ENCODE measurements at regions not wholly inside any gene's neighbourhood (a gene's known extent, or its start where the extent isn't known, plus 50 kb on each side); places are given as distances from the start of the nearest gene placed in this dataset.
A peak's percentile ranks its signal among the peaks of the same experiment; 100 is the strongest.

DNA sequence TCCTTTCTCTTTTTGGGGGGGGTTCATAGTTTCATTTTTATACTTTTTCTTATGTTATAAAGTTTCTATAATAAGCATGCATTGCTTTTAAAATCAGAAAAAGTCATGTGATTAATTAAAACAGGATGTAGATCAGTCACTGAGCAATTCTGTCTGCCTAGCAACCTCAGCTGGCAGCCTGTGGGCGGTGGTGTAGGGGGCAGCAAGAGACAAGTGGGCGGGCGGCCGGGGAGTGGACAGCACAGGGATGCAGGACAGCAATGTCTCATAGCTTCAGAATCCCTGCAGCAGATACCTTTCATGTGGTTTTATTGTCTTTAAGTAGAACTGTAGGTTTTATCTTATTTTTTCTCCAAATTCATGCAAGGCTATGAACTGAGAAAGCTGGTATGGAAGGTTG, 101.9 kb upstream of the S1PR3 start:
- Histone ChIP-seq H3K4me2 (peak overlapping the region in 4 of 11 experiments; percentile 2 to 48 (median 14); a peak in 4 of 22 replicates), H3K27ac (no peak overlapping the region), H3K4me1 (peaks cover 0 to 22% (median 10%) of the 10 kb centered on the region in 10 experiments; a peak in 13 of 20 replicates), H3K27me3 (no peaks in the 10 kb centered on the region), H4K20me1 (no peaks in the 10 kb centered on the region), H3K36me3 (no peaks in the 10 kb centered on the region), H3K4me3 (no peak overlapping the region), H3K9me3 (replicated peaks in 1 of 11) (peaks cover 15 to 35% (median 23%) of the 10 kb centered on the region in 11 experiments; a peak in 19 of 22 replicates), H3K9ac (no peak overlapping the region)
- no peak for TF ChIP-seq Cebpa-rat (IDR thresholded peaks at IDR 0.05)

DNA sequence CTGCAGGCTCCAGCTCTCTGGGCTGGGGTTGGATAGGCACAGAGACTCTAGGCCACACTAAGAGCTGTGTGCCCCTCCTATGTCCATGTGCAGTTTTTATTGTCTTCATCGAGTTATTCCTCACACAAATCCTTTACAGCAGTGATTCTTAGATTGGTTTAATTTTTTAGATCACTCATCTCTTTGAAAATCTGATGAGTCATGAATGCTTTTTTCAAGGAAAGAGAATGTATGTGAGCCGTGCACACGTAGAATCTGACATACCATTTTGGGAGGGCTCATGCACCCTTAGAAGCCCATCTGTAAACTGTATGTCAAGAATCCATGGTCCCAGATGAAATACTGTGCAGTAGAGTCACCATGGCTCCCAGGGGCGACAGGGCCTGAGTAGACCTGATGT, 100.7 kb upstream of the S1PR3 start:
- TF ChIP-seq Cebpa-rat (IDR thresholded peaks at IDR 0.05), result no peak
- Histone ChIP-seq H3K4me2 (0 out of 22 replicates have a peak overlapping the region, but pooled peaks of 1 of the 11 experiments have one; percentile 14), H4K20me1 (no peaks in the 10 kb centered on the region), H3K9ac (no peak overlapping the region), H3K9me3 (replicated peaks in 1 of 11) (peaks cover 15 to 28% (median 23%) of the 10 kb centered on the region in 11 experiments; a peak in 19 of 22 replicates), H3K4me1 (peaks cover 0 to 15% (median 8%) of the 10 kb centered on the region in 10 experiments; a peak in 9 of 20 replicates), H3K27ac (no peak overlapping the region), H3K27me3 (no peaks in the 10 kb centered on the region), H3K36me3 (no peaks in the 10 kb centered on the region), H3K4me3 (no peak overlapping the region)

DNA sequence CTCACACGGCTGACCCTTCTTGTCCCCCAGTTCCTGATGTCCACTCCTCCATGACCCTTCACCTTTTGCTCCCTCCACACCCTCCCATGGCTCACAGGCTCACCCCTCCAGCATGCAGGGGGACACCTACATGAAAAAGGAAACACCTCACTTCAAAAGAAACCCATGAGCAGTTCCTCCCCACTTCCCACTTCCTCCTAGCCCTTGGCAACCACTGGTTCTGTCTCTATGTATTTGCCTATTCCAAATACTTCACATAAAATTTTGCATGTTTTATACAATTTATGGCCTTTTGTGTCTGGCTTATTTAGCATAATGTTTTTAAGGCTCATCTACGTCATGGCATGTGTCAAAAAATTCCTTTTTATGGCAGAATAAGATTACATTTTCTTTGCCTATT, 100.2 kb upstream of the S1PR3 start:
- no peak for TF ChIP-seq Cebpa-rat (IDR thresholded peaks at IDR 0.05)
- no peaks in the 10 kb centered on the region for H4K20me1 ChIP-seq
- H3K4me2 ChIP-seq, result 0 out of 22 replicates have a peak overlapping the region, but pooled peaks of 2 of the 11 experiments have one; percentile 14 to 28
- peaks cover 14 to 24% (median 22%) of the 10 kb centered on the region in 11 experiments; a peak in 19 of 22 replicates for H3K9me3 ChIP-seq (replicated peaks in 1 of 11)
- no peaks in the 10 kb centered on the region for H3K27me3 ChIP-seq
- H3K27ac ChIP-seq, result no peak overlapping the region
- no peak overlapping the region for H3K9ac ChIP-seq
- H3K4me1 ChIP-seq, result peaks cover 0 to 15% (median 8%) of the 10 kb centered on the region in 10 experiments; a peak in 9 of 20 replicates
- H3K36me3 ChIP-seq, result no peaks in the 10 kb centered on the region
- H3K4me3 ChIP-seq, result no peak overlapping the region

DNA sequence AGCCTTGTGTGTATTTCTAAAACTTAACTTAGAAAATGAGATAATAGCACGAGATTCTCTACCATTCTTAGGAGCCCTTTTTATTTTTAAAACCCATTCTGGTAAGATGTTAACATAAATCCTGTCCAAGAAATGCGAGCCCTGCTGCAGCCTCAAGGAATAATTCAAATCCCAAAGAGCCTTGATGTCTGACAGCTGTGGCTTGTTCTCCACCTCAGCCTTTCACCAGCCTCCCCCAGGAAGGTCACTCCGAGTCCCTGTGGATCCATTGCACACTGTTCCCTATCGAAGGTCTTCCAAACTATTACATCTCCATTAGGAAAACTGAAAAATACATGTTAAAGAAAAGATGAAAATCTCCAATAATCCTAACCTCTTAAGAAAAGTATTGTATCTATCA, 98.5 kb upstream of the S1PR3 start:
- H3K36me3 ChIP-seq, result no peaks in the 10 kb centered on the region
- H4K20me1 ChIP-seq, result no peaks in the 10 kb centered on the region
- no peak for TF ChIP-seq Cebpa-rat (IDR thresholded peaks at IDR 0.05)
- peaks cover 3 to 7% (median 5%) of the 10 kb centered on the region in 11 experiments; a peak in 17 of 22 replicates for H3K9me3 ChIP-seq (replicated peaks in 1 of 11)
- no peak overlapping the region for H3K27ac ChIP-seq
- peaks cover 0 to 15% (median 8%) of the 10 kb centered on the region in 10 experiments; a peak in 9 of 20 replicates for H3K4me1 ChIP-seq
- H3K9ac ChIP-seq, result no peak overlapping the region
- H3K27me3 ChIP-seq, result no peaks in the 10 kb centered on the region
- no peak overlapping the region for H3K4me2 ChIP-seq
- no peak overlapping the region for H3K4me3 ChIP-seq

DNA sequence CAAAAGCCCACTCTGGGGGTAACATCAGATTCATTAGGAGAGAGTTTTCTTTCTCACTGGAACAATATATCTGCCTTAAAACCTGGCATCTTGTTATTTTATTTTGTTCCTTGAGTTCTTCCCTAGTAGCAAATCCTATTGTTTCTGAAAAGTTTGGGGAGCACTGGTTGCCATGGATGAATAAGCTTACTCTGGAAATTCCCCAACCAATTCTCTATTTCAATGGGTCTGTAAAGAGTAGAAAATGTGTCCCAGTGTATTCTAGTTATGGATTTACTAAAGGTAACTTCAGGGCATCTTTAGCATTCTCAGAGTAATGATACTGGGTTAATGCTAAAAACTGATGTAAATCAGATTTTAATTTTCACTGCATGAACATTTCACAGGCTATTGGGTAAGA, 94.2 kb upstream of the S1PR3 start:
- no peak for TF ChIP-seq Cebpa-rat (IDR thresholded peaks at IDR 0.05)
- no peak overlapping the region for H3K27ac ChIP-seq
- H3K4me3 ChIP-seq, result no peak overlapping the region
- H3K36me3 ChIP-seq, result no peaks in the 10 kb centered on the region
- no peaks in the 10 kb centered on the region for H4K20me1 ChIP-seq
- no peaks in the 10 kb centered on the region for H3K27me3 ChIP-seq
- no peaks in the 10 kb centered on the region for H3K4me1 ChIP-seq
- no peak overlapping the region for H3K9ac ChIP-seq
- H3K4me2 ChIP-seq, result no peak overlapping the region
- H3K9me3 ChIP-seq (replicated peaks in 1 of 11), result no peaks in the 10 kb centered on the region

DNA sequence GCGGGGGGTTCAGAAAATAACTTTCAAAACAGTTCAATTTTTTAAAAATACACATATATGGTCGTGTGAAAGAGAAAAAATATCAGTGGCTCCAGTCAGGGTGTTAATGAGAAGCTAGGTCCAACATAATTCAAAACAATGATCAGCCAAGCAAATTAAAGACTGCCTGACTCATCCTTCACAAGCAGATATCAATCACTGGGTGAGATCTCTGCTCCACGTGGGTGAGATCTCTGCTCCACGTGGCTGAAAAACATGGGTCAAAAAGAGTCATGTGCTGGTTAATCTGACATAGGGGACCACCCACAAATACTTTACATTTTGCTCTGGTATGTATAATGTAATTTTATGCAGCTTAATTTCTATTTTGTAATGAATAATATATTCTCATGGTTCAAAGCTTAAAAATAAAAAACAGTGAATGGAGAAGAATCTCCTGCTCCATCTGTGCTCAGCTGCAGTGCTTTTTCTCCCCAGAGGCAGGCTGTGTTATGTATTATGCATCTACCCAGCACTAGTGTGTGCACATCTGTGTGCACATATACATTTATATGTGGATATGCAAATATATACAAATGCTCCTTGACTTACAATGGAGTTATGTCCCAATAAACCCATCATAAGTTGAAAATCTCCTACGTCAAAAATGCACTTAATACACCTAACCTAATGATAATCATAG, 93.1 kb upstream of the S1PR3 start:
- H3K4me2 ChIP-seq, result no peak overlapping the region
- H3K36me3 ChIP-seq, result no peaks in the 10 kb centered on the region
- no peak for TF ChIP-seq Cebpa-rat (IDR thresholded peaks at IDR 0.05)
- no peak overlapping the region for H3K4me3 ChIP-seq
- no peaks in the 10 kb centered on the region for H3K27me3 ChIP-seq
- no peak overlapping the region for H3K9ac ChIP-seq
- no peak overlapping the region for H3K27ac ChIP-seq
- H3K4me1 ChIP-seq, result no peaks in the 10 kb centered on the region
- no peaks in the 10 kb centered on the region; a peak in 1 of 22 replicates for H3K9me3 ChIP-seq (replicated peaks in 1 of 11)
- H4K20me1 ChIP-seq, result no peaks in the 10 kb centered on the region

DNA sequence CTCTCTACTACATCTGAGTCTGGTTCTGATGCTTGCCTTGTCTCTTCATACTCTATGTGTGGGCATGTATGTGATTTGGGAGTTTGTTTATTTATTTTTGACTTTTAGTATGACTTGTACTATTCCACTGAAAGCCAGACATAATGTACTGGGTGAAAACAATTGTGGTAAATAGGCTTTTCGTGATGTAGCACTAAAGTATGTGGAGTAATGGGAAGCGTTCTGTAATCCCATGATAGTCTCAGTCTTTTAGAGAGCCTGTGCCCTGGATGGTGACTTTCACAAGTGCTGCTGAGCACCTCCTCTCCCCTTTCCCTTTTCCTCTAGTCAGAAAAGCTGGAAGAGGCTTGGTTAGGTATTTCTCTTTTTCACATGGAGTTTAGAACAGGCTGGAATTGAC, 85.8 kb upstream of the S1PR3 start:
- no peak overlapping the region for H3K4me3 ChIP-seq

DNA sequence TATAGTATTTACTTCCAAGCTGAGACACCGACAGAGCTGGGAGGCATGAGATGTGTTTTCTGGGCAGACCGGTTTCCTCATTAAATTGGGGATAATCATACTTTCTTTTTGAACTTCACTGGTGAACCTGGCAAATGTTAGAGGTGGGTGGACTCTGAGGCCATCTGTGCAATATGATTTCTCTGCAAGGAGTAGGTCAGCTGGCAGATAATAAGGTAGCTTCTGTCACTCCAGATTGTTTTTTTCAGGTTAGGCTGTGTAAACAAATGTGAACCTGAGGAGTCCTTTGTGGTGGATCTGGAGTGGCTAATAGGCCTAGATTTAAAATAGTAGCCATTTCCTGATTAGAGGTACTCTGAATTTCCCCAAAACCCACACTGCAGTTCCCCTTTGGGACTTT, 75.4 kb upstream of the S1PR3 start:
- H4K20me1 ChIP-seq, result no peaks in the 10 kb centered on the region
- H3K4me1 ChIP-seq, result peaks cover 0 to 18% (median 8%) of the 10 kb centered on the region in 10 experiments; a peak in 16 of 20 replicates
- no peak overlapping the region for H3K4me3 ChIP-seq
- H3K9me3 ChIP-seq (replicated peaks in 1 of 11), result peaks cover 34 to 52% (median 47%) of the 10 kb centered on the region in 11 experiments
- peak overlapping the region in 7 of 11 experiments; percentile 2 to 40 (median 9); a peak in 8 of 22 replicates for H3K4me2 ChIP-seq
- H3K27ac ChIP-seq, result no peak overlapping the region
- H3K36me3 ChIP-seq, result peaks cover 0 to 19% (median 0%) of the 10 kb centered on the region in 11 experiments; a peak in 7 of 22 replicates
- peaks cover 0 to 12% (median 0%) of the 10 kb centered on the region in 11 experiments; a peak in 2 of 22 replicates for H3K27me3 ChIP-seq
- no peak for TF ChIP-seq Cebpa-rat (IDR thresholded peaks at IDR 0.05)
- no peak overlapping the region for H3K9ac ChIP-seq

More for the DNA sequence above, 85.8 kb upstream of the S1PR3 start:
- H3K9ac ChIP-seq, result no peak overlapping the region
- H3K27me3 ChIP-seq, result no peaks in the 10 kb centered on the region
- H3K4me1 ChIP-seq, result no peaks in the 10 kb centered on the region
- no peak for TF ChIP-seq Cebpa-rat (IDR thresholded peaks at IDR 0.05)
- H3K4me2 ChIP-seq, result no peak overlapping the region
- peaks cover 6 to 32% (median 20%) of the 10 kb centered on the region in 11 experiments; a peak in 15 of 22 replicates for H3K9me3 ChIP-seq (replicated peaks in 1 of 11)
- H3K27ac ChIP-seq, result no peak overlapping the region
- no peaks in the 10 kb centered on the region for H3K36me3 ChIP-seq
- no peaks in the 10 kb centered on the region for H4K20me1 ChIP-seq

DNA sequence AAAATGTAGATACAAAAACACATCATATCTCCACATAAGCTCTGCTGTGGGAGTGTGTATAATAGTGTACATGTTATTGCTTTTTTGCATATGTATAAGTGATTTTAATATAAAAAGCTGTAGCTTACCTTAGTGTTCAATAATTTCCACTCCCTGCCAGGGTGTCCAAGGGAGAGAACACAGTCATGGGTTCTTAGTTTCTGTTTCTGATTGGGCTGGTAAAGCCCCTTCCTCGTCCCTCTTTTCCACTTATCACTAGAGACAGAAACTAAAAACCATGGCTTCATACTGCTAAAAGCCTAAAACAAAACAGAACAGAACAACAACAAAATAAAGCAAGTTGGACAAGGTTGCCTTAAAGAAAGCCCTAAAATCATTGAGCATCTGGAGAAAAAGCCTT, 74.4 kb upstream of the S1PR3 start:
- no peaks in the 10 kb centered on the region for H4K20me1 ChIP-seq
- no peak overlapping the region for H3K27ac ChIP-seq
- H3K9me3 ChIP-seq (replicated peaks in 1 of 11), result peaks cover 34 to 52% (median 47%) of the 10 kb centered on the region in 11 experiments
- H3K4me2 ChIP-seq, result no peak overlapping the region; a peak in 1 of 22 replicates
- no peak for TF ChIP-seq Cebpa-rat (IDR thresholded peaks at IDR 0.05)
- no peak overlapping the region for H3K9ac ChIP-seq
- H3K4me3 ChIP-seq, result no peak overlapping the region
- peaks cover 0 to 19% (median 0%) of the 10 kb centered on the region in 11 experiments; a peak in 7 of 22 replicates for H3K36me3 ChIP-seq
- peaks cover 0 to 20% (median 0%) of the 10 kb centered on the region in 11 experiments; a peak in 3 of 22 replicates for H3K27me3 ChIP-seq
- peaks cover 6 to 28% (median 18%) of the 10 kb centered on the region in 10 experiments for H3K4me1 ChIP-seq
